Uterus (tissue), 3 donors: ENCODE measurements at regions not wholly inside any gene's neighbourhood (a gene's known extent, or its start where the extent isn't known, plus 50 kb on each side); places are given as distances from the start of the nearest gene placed in this dataset.

Experiments
- DNase-seq, 2 donors: peaks; one replicate each; pipeline ENCODE4 v3.0.0-alpha.2; 2019 to 2020
- H3K27ac ChIP-seq, 2 donors: fragments of 200-600 bp; sonication (generic); 1 replicate in 1 of 2; 2 replicates in 1 of 2; pipeline ENCODE4 v1.5.1; 2016 to 2018
- H3K27me3 ChIP-seq, 2 donors: fragments of 200-600 bp; sonication (generic); one replicate each; pipeline ENCODE4 v1.5.1; 2018 to 2019; ENCODE audit warnings: control low read depth in 1 of 2
- H3K36me3 ChIP-seq, 2 donors: fragments of 200-600 bp; sonication (generic); one replicate each; pipeline ENCODE4 v1.5.1; 2019; ENCODE audit warnings: control low read depth in 1 of 2
- H3K4me1 ChIP-seq, 2 donors: fragments of 200-600 bp; sonication (generic); one replicate each; pipeline ENCODE4 v1.5.1; 2018 to 2019; ENCODE audit warnings: control low read depth in 1 of 2
- H3K4me3 ChIP-seq, 2 donors: fragments of 200-600 bp; sonication (generic); 1 replicate in 1 of 2; 2 replicates in 1 of 2; pipeline ENCODE4 v1.5.1; 2018 to 2019; ENCODE audit warnings: mild to moderate bottlenecking in 1 of 2
- H3K9me3 ChIP-seq, 2 donors: fragments of 200-600 bp; sonication (generic); one replicate each; pipeline ENCODE4 v1.5.1; 2019; ENCODE audit warnings: control low read depth in 1 of 2
- CTCF ChIP-seq, 4 experiments: fragments of 200-600 bp in 2 of 4; fragments of 450-650 bp in 2 of 4; sonication (generic) in 2 of 4; IDR thresholded peaks; one replicate each; pipeline ENCODE4 v1.5.1; 2016 to 2019; ENCODE audit warnings: antibody characterized with exemption in 4 of 4, mild to moderate bottlenecking in 2 of 4, moderate library complexity in 1 of 4
- POLR2A ChIP-seq, 2 donors: fragments of 450-650 bp; IDR thresholded peaks; one replicate each; pipeline ENCODE4 v1.6.1; 2016; ENCODE audit warnings: antibody characterized with exemption in 2 of 2, mild to moderate bottlenecking in 1 of 2, moderate library complexity in 1 of 2
- intact Hi-C: fragments of 100-400 bp; cut with DNase I; formaldehyde crosslinking; loops from one replicate; pipeline ENCODE4 v1.15.1; 2023; ENCODE audit warnings: low total_unique reads
- donor health status: DM: yes; HTN: yes; CAD: no.

DNA sequence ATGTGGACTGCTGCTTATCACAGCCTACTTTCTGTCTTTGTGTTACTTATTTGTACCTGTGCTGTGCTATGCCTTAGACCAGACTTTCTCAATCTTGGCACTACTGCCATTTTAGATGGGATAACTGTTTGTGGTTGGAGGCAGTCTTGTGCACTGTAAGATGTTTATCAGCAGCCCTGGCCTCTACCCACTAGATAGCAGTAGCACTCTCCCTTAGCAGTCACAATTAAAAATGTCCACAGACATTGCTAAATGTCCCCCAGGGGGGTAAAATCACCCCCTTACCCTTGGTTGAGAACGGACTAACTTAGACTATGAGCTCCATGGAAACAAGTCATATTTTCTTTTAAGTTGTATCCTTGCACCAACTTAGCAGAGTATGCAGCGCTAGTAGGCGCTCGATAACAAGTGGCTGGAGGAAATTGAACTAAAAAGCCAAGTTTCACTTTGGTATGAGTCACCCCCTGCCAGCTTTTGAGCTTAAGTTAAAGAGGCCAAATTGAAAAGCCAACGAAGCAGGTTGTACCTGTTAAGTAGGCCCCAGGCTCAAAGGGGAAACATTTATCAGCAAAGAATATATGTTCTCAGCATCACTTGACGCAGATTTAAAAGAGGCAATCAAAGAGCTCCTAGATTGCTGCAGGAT, 304.8 kb upstream of the SORL1-AS1 start:
- Histone ChIP-seq H3K27ac (no peak overlapping the region), H3K36me3 (no peaks in the 10 kb centered on the region), H3K4me3 (no peak overlapping the region), H3K9me3 (no peaks in the 10 kb centered on the region), H3K4me1 (no peaks in the 10 kb centered on the region), H3K27me3 (no peaks in the 10 kb centered on the region)
- intact Hi-C loops: no loop called here
- no peak for TF ChIP-seq POLR2A (IDR thresholded peaks at IDR 0.05)
- TF ChIP-seq CTCF (IDR thresholded peaks at IDR 0.05): no peak
- DNase-seq: no peak

DNA sequence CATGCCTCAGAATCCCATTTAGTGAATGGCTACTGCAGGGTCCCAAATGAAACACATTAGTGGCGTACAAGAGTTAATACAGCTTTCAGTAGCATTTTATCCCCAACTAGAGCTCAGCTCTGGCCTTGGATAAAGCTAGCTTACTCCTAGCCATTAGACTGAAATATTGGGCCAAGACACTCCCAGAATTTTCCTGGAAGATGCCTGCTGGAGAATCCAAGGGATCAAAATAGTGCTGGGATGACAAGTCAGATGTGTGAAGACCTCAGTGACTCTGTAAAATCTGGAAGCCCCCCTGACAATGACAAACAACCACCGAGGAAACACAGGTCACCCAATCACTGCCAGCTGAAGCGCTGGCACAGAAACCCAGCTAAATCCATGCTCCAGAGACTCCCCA, 303.1 kb upstream of the SORL1-AS1 start:
- no peak for DNase-seq
- H3K27ac ChIP-seq: no peak overlapping the region

DNA sequence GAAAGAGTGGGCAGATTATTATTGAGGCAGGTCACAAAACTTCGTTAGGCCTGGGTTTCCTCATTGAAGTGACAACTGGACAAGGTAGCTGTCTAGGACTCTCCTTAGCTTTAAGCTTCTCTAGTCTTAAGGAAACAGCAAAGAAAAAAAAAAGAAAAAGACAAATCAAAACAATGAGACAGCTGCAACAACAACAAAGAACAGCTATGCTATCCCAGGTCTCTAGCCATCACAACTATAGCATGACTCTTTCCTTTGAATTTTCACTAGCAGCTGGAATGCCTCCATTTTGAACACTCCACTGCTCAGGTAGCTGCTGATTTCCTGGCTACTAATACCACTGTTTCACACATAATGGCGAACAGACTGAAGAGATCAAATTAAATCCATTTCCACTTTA, 302.4 kb upstream of the SORL1-AS1 start:
- TF ChIP-seq POLR2A (IDR thresholded peaks at IDR 0.05) (no peak), CTCF (IDR thresholded peaks at IDR 0.05) (no peak)
- no peaks in the 10 kb centered on the region for H3K9me3 ChIP-seq
- H3K36me3 ChIP-seq: no peaks in the 10 kb centered on the region
- peak overlapping the region in 1 of 2 donors; percentile 44 for H3K27ac ChIP-seq
- no peaks in the 10 kb centered on the region for H3K27me3 ChIP-seq
- DNase-seq: no peak
- H3K4me1 ChIP-seq: no peaks in the 10 kb centered on the region
- intact Hi-C loops: no loop called here
- no peak overlapping the region for H3K4me3 ChIP-seq

More for the DNA sequence above, 303.1 kb upstream of the SORL1-AS1 start:
- intact Hi-C loops: no loop called here
- Histone ChIP-seq H3K9me3 (no peaks in the 10 kb centered on the region), H3K27me3 (no peaks in the 10 kb centered on the region), H3K4me1 (no peaks in the 10 kb centered on the region), H3K36me3 (no peaks in the 10 kb centered on the region), H3K4me3 (no peak overlapping the region)
- TF ChIP-seq CTCF (IDR thresholded peaks at IDR 0.05) (no peak), POLR2A (IDR thresholded peaks at IDR 0.05) (no peak)

DNA sequence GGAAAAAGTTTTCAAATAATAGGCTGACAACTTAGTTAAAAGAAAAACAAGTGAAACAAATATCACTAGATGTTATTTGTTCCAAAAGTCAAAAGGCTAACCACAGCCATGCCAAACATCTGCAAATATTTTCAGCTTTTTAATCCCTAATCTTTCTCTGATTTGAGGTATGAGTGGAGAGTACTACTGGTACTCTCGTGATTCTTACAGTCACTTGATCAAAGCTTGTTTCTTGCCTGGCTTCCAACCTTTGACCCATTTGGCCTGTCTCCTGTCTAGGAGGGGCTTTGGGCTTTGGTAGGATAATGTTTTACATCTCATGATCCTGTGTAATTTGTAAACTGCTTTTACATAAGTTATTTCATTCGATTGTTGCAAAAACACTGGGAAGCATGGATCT, 301.8 kb upstream of the SORL1-AS1 start:
- Histone ChIP-seq H3K27ac (peak overlapping the region; percentile 17 to 44), H3K4me3 (no peak overlapping the region), H3K36me3 (no peaks in the 10 kb centered on the region), H3K9me3 (no peaks in the 10 kb centered on the region), H3K4me1 (no peaks in the 10 kb centered on the region), H3K27me3 (no peaks in the 10 kb centered on the region)
- intact Hi-C loops: no loop called here
- TF ChIP-seq CTCF (IDR thresholded peaks at IDR 0.05): no peak
- no peak for TF ChIP-seq POLR2A (IDR thresholded peaks at IDR 0.05)
- peak; percentile 39 to 57 for DNase-seq

DNA sequence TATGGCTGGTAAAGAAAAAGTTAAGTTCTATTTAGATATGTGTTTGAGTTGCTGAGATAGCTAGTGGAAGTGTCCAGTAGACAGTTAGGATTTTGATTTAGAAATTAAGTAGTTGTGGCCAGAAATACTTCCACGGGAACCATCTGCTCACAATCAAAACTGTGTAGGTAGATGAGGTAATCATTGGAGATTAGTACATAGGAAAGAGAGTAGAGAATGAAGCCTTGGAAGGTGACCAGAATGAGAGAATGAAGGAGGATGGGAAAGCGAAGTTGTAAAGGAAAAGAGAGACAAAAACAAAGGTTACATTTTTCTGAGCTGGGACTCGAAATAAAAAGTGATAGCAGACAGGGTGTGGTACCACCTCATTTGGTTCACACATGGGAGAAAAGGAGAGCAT, 296.9 kb upstream of the SORL1-AS1 start:
- Histone ChIP-seq H3K9me3 (no peaks in the 10 kb centered on the region), H3K4me1 (no peaks in the 10 kb centered on the region), H3K36me3 (no peaks in the 10 kb centered on the region), H3K27me3 (no peaks in the 10 kb centered on the region), H3K4me3 (no peak overlapping the region), H3K27ac (no peak overlapping the region)
- intact Hi-C loops: no loop called here
- DNase-seq: no peak
- TF ChIP-seq POLR2A (IDR thresholded peaks at IDR 0.05): no peak

DNA sequence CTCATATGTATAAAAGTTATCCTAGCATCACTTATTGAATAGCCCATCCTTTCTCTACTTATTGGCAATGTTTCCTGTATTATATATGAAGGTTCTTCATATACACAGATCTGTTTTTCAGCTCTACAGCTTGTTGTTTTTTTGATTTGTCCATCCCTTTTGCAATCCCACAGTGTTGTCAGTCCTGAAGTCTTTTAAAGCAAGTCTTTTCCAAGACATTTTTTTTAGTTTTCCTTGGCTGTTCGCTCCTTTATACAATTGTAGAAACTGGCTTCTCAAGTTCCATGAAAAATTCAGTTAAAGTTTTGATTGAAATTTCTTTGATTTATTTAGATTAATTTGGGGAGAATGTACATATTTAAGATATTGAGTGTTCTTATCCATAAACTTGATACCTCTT, 295.3 kb upstream of the SORL1-AS1 start:
- intact Hi-C loops: no loop called here
- Histone ChIP-seq H3K36me3 (no peaks in the 10 kb centered on the region), H3K4me3 (no peak overlapping the region), H3K9me3 (no peaks in the 10 kb centered on the region), H3K27ac (no peak overlapping the region), H3K4me1 (no peaks in the 10 kb centered on the region), H3K27me3 (no peaks in the 10 kb centered on the region)
- DNase-seq: no peak
- TF ChIP-seq CTCF (IDR thresholded peaks at IDR 0.05) (no peak), POLR2A (IDR thresholded peaks at IDR 0.05) (no peak)
